HG02763 (cell line): ENCODE measurements at regions not wholly inside any gene's neighbourhood (a gene's known extent, or its start where the extent isn't known, plus 50 kb on each side); places are given as distances from the start of the nearest gene placed in this dataset.

Experiments
- ATAC-seq: cut with Tn5 transposase; IDR thresholded peaks from one replicate; pipeline ENCODE4 v1.9.1; 2021; ENCODE audit warnings: mild to moderate bottlenecking, moderate library complexity; ENCODE audit not compliant: unreplicated experiment

DNA sequence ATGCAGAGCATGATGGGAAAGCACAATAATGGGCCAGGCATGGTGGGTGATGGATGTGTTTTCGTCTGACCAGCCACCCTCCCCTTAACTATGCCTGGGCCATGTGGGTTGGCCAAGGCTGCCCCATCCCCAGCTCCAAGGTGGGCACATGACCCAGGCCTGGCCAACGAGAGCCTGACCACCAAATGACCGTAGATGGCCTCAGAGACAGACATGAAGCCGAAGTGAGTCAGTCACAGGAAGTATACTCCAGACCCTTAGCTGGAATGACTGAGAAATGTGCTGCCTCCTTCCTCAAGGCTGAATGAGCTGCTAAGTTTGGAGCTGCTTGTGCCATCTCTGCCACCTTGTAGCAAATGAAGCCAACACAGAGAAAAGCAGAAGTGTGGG lies 233.6 kb downstream of the BCL11B start:
- ATAC-seq: no peak

DNA sequence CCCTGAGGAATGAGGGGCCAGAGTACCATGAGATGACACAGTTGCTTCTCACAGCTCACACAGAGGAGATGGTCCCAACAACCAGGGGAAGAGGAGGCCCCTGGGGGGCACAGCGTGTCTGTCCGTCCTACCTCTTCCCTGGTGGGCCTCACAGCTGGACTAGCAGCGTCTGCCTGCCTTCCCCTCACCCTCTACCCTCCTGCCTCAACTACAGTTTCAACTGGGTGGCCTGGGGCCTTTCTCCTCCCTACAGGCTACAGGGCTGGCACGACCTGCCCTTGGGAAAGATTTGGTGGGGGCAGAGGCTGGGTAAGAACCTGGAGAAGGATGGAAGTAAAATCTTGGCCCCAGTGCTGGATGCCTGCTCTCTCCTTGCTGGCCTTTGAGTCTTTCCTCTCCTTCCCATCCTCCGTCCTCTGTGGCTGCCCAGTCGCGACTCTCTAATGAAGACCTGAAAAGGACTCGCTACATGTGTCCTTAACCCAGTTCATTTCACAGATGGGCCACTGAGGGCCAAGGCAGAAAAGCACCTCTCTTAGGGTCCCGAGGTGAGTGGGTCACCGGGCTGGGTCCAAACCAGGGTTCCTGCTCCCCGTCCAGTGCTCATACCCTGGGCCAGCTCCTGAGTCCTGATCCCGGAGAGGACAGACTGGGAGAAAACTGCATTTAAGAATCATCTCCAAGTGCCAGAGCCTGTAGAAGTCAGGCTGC lies 232.5 kb downstream of the BCL11B start:
- no peak for ATAC-seq

DNA sequence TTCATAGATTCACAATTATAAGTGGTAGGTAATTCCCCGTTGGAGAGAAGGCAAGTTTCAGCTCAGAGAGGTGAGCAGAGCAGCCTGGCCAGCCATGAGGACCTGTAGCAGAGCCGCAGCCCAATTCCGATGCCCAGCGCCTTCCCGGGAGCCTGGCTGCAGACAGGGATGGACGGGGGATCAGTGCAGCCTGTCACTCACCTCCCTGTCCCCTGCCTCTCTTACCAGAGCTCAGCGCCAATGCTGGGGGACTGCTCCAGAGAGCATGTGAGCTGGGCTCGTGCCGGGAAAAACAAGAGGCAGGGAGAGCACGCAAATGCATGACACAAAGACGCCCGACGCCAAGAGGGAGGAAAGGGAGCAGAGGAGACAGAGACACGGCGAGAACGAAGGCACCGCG lies 231.9 kb downstream of the BCL11B start:
- ATAC-seq: no peak

DNA sequence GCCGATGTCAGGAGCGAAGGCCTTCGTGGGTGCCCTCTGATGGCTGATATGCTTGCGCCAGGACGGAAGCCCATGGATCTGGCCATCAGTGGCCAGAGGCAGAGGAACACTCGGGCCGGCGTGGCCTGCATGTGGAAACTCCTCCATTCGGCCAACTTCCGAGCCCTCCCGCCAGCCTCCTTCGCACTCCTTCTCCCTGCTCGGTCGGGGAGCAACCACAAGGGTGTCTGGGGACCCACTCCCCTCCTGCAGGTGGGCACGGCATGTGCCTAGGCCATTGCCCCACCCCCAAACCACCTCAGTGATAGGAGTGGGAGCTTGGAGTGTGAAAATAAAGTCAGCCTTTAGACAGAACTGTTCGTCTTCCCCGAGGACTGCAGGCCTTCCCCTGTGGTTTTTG lies 231.3 kb downstream of the BCL11B start:
- no peak for ATAC-seq

DNA sequence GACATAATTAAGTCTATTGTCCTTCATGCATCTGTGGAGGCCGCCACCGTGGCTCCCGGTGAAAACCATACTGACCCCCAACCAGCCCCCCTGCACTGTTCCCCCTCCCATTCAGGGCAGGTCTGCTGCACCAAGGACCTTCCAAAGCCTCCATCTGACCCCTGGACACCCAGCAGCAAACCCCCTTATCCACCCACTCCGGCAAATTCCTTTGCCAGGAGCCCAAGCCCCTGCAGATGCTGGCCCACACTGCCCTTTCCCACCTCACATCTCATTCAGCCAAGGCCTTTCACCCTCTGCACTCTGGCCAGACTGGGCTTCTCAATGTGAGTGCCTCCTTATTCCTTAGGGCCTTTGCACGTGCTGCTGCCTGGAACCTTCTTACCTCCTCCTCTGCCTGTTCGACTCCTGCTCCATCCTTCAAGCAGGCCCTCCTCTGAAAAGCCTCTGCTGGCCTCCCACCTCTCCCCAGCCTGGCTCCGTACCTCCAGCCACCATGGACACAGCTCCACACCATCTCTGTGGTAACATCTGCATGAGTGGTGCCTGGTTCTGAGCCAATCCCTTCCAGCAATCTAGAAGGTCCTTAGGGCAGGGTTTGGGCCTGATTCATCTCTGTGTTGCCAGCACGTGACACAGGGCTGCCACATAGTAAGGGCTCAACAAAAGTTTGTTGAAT lies 230.7 kb downstream of the BCL11B start:
- no peak for ATAC-seq

DNA sequence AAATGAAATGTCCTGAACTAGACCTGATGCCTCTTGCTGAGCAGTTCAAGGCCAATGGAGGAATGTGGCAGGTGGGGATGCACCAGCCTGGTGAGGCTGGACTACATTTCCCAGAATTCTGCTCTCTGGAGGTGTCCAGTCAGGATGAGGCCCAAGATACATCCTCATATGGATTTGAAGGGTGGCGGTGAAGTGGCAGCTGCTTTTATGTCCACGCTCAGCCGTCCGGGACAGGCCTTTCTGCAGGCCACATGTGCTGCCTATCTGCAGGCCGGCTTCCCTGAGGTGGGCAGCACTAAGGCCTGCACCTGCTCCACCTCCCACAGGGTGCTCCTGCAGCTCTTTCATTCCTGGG lies 230.2 kb downstream of the BCL11B start:
- ATAC-seq: no peak

DNA sequence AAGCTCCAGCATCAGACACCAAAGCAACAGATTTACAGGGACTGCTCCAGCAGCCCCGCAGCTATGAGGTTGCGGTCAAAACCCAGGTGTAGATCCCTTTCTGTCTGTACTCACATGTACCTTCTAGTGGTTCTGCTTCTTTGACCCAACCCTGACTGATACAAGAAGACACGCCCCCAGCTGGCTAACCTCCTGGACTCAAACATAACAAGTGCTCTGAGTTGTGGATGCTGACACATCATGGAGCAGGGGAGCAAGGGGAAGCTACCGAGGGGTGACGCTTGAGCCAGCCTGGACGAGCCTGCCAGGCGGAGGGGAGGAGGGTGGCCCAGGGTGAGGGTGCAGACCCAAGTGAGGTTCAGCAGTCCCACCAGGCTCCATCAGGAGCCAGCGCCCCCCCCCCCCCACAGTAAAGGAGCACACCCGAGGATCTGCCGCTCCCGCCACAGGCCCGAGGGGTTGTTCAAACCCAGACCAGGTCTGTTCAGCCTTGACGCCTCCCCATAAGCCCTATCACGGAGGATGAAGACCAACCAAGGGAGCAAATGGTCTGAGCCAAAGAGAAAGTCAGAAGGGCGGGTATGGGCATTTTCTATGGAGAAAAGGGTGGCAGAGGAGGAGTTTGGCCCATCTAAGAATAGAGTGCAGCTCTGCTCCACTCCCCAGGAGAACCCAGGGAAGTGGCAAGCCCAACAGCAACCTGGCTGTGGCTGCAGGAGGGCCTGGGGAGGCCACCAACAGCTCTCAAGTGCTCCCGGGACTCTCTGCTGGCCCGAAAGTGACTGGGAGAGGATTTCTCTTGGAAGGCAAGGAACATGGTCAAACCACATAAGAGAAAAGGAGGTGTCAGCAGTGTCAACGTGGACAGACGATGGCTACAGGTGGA lies 229.4 kb downstream of the BCL11B start:
- ATAC-seq: no peak

DNA sequence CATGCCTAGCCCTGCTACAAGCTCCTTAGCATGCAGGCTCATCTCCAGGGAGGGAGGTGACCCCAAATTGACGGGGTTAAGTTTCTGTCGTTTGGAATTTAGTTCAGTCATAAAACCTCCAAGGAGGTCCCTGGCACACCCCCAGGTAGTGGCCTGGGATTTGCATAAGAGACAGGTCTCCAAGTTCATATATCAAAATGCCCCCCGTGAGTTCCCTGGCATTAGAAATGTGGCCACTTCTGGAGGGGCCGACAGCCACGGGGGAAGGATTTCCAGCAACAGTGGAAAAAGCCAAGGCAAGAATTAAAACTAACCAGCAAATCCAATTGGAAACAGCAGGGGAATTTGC lies 228.8 kb downstream of the BCL11B start:
- ATAC-seq: no peak

DNA sequence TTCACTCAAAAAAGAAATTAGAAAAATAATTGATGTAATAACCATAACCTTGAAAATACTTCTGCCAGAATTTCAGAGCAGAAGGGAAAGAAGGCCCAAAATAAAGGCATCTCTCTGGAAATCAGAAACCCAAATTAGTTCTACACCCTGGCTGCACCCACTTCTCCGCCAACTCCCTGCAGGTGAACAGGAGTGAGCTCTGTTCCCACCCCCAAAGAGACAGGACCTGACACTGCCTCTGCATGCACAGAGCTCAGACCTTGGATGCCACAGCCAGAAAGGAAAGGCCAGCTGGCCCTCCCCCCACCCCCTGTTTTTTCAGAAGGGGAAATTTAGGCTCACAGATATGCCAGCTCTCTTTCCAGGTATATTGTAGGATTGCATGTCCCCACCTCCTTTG lies 228.2 kb downstream of the BCL11B start:
- ATAC-seq: no peak

DNA sequence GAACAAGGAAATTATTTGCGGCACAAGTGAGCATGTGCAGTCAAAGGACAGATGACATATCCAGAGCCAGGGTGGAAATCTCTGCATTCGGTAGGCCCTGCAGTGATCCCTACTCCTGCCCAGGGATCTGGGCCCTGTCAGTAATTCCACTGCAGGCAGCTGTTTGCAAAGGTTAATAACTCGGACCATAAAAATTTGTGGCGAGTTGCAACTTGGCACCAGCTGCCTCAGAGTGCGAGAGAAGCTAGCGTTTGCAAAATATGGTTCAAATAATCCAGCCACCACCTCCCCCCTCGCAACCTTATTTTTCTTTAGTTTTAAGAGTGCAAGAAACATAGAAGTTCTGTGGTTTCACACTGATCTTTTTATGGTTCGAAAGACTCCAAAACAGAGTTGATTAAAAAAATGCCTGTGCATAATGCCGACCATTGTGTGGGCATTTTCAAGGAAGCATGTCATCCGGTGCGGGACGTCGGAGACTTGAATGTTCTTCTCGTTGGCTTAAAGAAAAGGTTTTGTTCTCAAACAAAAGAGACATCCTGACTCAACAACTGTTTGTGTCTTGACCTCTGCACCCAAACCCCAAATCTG lies 224.5 kb downstream of the BCL11B start:
- no peak for ATAC-seq

DNA sequence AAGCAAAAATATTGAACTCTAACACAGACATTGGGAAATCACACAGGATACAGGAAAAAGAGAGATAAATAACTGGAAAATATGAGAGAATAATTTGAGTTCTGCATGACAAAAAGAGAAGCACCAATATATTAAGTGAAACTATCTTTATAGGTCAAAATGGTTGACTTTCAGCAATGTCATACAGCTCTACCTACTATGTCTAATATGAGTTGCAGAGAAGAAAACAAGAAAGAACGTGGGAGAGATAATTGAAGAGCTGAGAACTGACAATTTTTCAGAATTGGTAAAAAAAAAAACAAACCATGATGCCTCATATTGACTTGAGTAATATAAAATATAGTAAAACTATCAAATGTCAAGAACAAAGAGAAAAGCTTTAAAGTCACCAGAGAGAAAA lies 221.7 kb downstream of the BCL11B start:
- no peak for ATAC-seq

DNA sequence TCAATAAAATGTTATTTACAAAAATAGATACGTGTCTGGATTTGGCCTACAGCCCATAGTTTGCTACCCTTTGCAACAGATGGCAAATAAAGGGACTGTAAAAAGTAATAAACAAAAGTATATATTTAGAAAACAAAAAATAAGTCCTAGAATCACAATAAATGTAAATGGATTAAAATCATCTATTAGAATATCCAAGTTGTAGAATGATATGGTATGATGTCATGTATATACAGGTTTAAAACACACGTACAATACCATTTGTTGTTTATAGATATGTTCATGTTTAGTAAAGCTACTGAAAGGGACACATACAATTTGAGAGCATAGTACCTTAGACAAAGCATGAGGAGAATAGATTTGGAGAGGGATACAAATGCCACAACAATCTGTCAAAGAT lies 219.5 kb downstream of the BCL11B start:
- ATAC-seq: no peak

DNA sequence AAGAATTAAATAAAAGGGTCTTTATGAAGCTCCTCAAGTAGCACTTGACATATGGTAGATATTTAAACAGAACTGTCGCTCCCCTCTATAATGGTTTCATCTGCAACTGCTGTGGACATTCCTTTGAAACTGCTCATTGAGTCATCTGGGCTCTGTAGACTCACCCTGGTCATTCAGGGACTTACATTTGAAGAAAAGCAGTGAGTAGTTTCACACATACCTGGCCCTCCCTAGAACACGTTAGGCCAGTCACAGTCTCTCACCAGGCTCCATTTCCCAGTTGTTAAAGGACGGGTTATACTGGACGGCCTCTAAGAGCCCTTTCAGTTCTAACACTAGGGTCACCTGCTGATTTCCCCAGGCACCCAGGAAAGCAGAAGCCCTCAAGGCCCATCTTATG lies 217.0 kb downstream of the BCL11B start:
- ATAC-seq: no peak

DNA sequence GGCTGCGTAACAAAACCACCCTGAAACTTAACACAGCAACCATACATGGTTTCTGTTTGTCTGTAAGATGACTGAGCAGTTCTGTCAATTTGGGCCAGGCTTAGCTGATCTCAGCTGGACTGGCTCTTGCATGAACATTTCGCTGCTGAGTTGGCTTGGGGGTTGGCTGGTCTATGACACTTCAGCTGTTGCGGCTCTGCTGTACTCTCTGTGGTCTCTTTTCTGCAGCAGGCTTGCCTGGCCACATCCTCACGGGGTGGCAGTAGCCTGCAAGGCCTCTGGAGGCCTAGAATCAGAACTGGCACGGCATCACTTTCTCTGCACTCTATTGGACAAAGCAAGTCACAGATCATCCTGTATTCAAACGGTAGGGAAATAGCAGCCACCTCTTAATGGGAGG lies 216.2 kb downstream of the BCL11B start:
- ATAC-seq: no peak

DNA sequence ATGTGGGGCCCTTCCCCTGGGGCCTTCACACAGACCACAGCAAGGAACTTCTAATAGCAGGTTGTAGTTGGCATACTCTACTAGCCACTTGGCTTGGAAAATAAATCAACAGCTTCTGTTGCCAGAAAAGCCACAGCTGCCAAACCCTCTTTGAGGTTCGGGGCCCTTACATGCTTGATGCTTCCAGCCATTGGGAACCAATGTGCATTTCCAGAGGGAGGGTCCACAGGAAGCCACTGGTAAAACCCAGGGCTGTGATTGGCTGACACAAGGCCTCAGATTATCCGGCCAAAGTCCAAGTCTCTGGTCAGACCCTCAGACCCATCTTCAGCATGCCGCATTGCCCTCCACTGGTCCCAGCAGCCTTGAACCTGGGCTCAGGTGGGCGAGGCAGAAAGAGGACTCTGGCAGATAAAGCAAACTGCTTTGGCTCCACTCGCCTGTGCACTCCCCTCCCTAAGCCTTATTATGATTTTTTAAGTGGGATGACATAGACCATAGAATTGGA lies 214.4 kb downstream of the BCL11B start:
- no peak for ATAC-seq

DNA sequence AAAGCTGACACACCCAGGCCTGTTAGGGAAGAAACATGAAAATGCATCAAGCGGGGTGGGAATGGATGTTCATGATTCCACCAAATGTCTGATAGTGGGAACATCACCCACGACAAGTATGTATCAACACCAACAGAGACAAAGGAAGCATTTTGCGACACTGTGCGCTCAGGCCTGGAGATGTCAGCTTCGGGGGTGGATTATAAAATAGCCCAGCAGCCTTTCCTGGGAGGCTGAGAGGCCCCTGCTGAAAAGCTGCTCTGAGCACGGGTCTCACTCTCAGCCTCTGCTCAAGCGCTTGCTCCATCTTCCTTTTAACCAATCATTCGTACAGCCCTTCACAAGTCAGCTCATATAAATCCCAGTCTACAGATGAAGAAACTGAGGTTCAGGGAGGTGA lies 213.5 kb downstream of the BCL11B start:
- ATAC-seq: no peak

DNA sequence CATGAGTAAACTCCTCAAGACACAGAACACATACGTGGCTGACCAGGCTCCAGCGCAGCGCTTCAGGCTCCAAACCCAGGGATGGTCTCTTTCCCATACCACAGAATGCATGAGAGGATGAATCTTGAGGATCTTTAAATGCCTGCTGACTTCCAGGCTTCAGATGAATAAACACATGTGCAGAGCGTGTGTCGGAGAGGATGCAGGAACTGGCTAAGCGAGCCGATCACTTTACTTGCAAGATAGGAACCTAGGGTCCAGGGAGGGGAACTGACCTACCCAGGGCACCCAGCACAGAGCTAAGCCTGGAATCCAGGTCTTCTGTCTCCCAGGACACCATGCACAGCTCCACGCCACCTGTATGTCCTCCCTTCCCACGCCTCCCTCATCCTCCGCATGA lies 209.8 kb downstream of the BCL11B start:
- no peak for ATAC-seq

DNA sequence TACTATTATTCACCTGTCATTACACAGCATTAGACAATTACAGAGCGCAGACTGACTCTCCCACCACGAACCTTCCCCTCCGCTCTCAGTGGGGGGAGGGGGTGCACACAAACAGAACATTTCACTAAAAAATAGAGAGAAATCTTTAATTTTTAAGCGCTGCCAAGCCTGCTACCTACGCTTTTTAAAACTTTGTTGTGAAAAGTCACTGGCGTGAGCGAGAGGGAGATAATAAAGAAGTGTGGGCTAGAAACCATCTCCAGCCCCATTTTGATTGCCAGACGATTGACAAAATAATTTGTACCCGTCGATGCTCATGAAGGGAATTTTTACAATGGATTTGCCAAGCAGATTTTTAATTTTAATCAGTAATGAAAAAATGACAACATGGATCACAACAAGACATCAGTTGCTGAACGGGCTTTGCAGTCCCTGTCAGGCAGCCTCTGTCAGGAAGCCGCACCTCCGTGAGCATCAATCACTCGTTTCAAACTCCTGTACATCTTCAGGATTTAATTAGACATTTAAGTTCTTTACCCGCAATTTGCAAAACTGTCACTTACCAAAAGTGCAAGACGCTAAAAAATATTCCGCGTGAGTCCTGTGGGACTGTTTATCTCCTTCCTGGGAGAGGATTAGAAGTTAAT lies 209.1 kb downstream of the BCL11B start:
- ATAC-seq: no peak

DNA sequence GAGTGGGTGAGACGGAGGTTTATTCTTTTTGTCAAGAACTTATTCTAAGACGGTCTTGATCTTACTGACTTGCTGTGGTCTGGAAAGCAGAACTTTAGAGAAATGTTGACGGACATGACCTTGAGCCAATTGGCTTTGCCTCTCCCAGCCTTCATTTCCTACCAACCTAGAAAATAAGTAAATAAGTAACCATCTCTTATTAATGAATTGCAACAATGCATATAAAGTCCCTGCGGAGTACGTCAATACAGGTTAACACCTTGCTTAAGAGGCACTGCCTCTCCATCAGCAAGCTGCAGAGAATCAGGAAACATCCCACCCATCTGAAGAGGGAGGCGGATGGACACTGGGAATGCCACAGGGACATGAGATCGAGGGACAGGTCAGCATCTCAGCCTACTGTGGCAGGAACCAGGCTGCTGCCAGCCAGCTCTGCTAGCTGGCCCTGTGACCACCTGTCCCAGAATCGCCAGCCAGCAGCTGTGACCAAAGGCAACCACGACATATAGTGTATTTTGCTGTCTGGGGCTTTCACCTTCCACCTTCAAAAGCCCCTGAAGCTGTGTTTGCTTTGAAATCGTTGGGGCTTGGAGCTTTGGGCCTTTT lies 208.3 kb downstream of the BCL11B start:
- no peak for ATAC-seq

DNA sequence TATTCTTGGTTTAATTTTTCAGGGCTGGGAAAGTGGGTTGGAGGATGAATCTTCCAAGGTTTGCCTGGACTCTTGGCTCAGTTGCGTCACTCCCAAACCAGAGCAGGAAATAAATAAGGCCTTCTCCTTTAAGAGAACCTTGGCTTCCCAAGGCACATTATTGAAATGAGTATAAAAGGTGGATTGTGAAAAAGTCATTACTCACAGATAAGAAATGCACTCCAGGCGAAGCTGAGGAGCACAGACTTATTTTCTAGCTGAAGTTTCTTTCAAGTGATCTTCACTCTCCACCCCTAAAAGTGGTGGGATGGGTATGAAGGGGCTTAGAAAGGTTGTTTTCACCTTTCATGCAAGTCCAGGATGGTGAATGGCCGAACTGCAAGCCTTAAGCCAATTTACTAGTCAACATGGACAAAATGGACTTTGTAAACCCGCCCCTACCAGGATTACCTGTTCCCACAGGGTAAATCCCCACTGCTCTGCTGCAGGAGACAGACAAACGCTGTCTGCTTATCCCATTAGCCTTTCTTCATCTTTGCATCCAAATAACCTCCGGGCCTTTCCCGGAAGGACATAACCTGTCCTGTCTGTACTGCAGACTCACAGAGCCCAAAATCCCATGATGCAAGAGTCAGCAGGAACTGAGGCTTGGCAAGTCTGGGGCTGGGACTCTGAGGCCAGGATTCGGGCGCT lies 207.6 kb downstream of the BCL11B start:
- no peak for ATAC-seq
